Progenitor cell of endocrine pancreas (in vitro differentiated cells): ENCODE measurements at regions not wholly inside any gene's neighbourhood (a gene's known extent, or its start where the extent isn't known, plus 50 kb on each side); places are given as distances from the start of the nearest gene placed in this dataset.

Experiments used
- DNase-seq: peaks from one replicate; pipeline ENCODE4 v3.0.0; 2021; ENCODE audit warnings: low spot score; ENCODE audit not compliant: unreplicated experiment
- H3K27ac Mint-ChIP-seq: 2 replicates; pipeline ENCODE4 v1.8.0; 2021; ENCODE audit warnings: mild to moderate bottlenecking, moderate library complexity, mixed read lengths
- H3K27me3 Mint-ChIP-seq: 2 replicates; pipeline ENCODE4 v1.8.0; 2021; ENCODE audit warnings: mixed read lengths
- H3K36me3 Mint-ChIP-seq: 2 replicates; pipeline ENCODE4 v1.8.0; 2022; ENCODE audit warnings: mixed read lengths; ENCODE audit not compliant: insufficient read depth
- H3K4me1 Mint-ChIP-seq: 2 replicates; pipeline ENCODE4 v1.8.0; 2021; ENCODE audit warnings: low read depth, mixed read lengths
- H3K4me3 Mint-ChIP-seq: 2 replicates; pipeline ENCODE4 v1.8.0; 2021; ENCODE audit warnings: low read depth, mild to moderate bottlenecking, moderate library complexity, mixed read lengths
- H3K9me3 Mint-ChIP-seq: 2 replicates; pipeline ENCODE4 v1.8.0; 2021; ENCODE audit warnings: low read depth, mixed read lengths
- CTCF ChIP-seq: fragments of 200-600 bp; sonication (generic); IDR thresholded peaks from one replicate; pipeline ENCODE4 v1.5.0; 2021; ENCODE audit warnings: antibody characterized with exemption, mild to moderate bottlenecking; ENCODE audit not compliant: unreplicated experiment

DNA sequence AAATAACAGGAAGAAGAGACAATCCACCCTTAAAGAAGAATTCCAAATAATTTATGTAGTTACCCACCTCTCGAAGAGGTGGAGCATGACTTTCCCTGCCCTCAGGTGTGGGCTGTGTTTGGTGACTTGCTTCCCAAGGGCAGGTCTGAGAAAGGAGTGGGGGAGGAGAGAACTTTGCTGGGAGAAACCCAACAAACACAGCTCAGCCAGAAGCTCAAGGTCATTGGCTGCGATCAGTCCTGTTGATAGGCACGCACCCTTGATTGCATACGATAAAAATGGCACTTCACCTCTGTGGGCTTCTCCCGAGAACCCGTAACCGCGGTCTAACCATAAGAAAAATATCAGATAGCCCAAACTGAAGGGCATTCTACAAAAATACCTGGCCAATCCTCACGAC, 157.5 kb upstream of the ID2 start:
- peaks cover 24% of the 10 kb centered on the region for H3K4me1 Mint-ChIP-seq
- no peak overlapping the region for H3K27ac Mint-ChIP-seq
- no peak overlapping the region for H3K4me3 Mint-ChIP-seq
- no peaks in the 10 kb centered on the region for H3K27me3 Mint-ChIP-seq
- no peaks in the 10 kb centered on the region for H3K9me3 Mint-ChIP-seq
- TF ChIP-seq CTCF = no peak
- H3K36me3 Mint-ChIP-seq = no peaks in the 10 kb centered on the region
- no peak for DNase-seq

- Mint-ChIP-seq H3K4me1 (peaks cover 24% of the 10 kb centered on the region), H3K36me3 (no peaks in the 10 kb centered on the region), H3K27me3 (no peaks in the 10 kb centered on the region), H3K27ac (no peak overlapping the region), H3K4me3 (no peak overlapping the region), H3K9me3 (no peaks in the 10 kb centered on the region)
- no peak for DNase-seq
- TF ChIP-seq CTCF = no peak
Observed at GRCh38 chr2:8524823-8525222, 157.0 kb upstream of the ID2 start.

DNA sequence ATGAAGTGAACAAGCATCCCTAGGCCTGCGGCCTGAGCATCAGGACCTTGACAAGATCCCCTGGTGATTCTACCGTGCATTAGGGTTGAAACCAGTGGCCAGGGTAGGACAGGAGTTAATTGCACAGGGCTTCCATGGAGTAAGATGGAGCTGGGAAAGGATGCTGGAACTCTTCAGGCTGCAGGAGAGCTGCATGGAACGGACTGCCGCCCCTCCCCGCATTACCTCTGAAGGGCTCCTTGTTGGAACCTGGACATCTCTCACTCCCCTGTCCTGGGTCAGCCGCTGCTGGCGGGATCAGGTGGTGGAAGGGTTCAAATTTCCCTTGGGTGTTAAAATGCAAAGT, 156.6 kb upstream of the ID2 start:
- peaks cover 24% of the 10 kb centered on the region for H3K4me1 Mint-ChIP-seq
- DNase-seq = no peak
- no peaks in the 10 kb centered on the region for H3K27me3 Mint-ChIP-seq
- no peak overlapping the region for H3K4me3 Mint-ChIP-seq
- TF ChIP-seq CTCF = no peak
- H3K9me3 Mint-ChIP-seq = no peaks in the 10 kb centered on the region
- H3K27ac Mint-ChIP-seq = peak overlapping the region; percentile 95
- no peaks in the 10 kb centered on the region for H3K36me3 Mint-ChIP-seq

DNA sequence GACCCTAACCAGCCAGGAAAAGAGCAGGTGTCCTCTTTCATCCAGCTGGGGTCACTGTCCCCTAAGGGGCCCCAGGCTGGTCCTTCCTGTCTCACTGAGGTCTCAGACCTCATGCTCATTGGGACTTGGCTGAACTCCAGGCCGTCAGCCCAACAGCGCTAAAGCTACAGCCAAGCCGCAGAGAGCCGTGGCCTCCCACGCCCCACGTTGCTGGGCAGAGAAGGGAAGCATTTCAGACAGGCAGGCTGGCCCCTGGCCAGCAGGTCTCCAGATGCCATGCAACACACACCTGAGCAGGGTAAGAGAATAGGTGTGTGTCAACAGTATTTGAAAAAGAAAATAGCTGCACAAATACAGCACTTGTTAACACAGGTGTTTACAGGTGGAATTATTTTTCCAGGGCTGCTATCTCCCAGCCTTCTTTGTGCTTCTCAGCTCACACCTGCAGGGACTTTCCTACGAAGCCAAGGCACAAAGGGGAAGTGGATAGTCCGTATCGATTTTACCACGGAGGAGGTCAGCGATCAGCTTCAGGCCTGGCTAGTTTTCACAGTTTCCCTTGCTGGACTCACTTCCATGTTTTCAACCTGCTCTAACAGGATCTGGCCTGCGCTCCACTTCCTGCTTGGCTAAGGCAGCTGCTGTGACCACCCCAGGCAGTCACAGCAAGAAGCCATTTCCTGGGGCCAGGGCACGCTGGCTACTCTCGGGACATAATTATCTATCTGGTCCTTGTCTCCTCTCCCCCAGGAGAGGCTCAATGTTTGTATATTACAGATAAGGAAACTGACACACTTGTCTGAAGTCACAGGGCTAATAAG, 156.1 kb upstream of the ID2 start:
- Mint-ChIP-seq H3K27ac (peak overlapping the region; percentile 95), H3K36me3 (no peaks in the 10 kb centered on the region), H3K4me1 (peaks cover 24% of the 10 kb centered on the region), H3K27me3 (no peaks in the 10 kb centered on the region), H3K9me3 (no peaks in the 10 kb centered on the region), H3K4me3 (no peak overlapping the region)
- DNase-seq = peak; percentile 33
- peak; percentile 32 for TF ChIP-seq CTCF

GRCh38 chr2:8526403-8526696, 155.5 kb upstream of the ID2 start:
- Mint-ChIP-seq H3K27ac (peak overlapping the region; percentile 95), H3K27me3 (no peaks in the 10 kb centered on the region), H3K4me3 (no peak overlapping the region), H3K9me3 (peaks cover 4% of the 10 kb centered on the region), H3K36me3 (peaks cover 2% of the 10 kb centered on the region), H3K4me1 (peaks cover 24% of the 10 kb centered on the region)
- no peak for TF ChIP-seq CTCF
- DNase-seq = no peak
